GM12878 (cell line): ENCODE measurements at regions not wholly inside any gene's neighbourhood (a gene's known extent, or its start where the extent isn't known, plus 50 kb on each side); places are given as distances from the start of the nearest gene placed in this dataset.

Experiments used
- ATAC-seq: fragments of 200-7000 bp; cut with Tn5 transposase; 3 replicates; pipeline ENCODE4 v1.9.1; 2020; ENCODE audit warnings: mild to moderate bottlenecking, moderate library complexity
- BruUV-seq: library from RNA; stranded (reverse); fragments of 400-500 nt; replicated peaks from 2 replicates; lab custom pipeline; 2021; lab: Mats Ljungman, UMichigan
- CTCF ChIA-PET: fragments of 300-600 bp; sonication (Branson Sonifier 250); formaldehyde crosslinking; extraction: SDS; loops from one replicate; lab custom pipeline; 2021; ENCODE audit warnings: inconsistent platforms; lab: Yijun Ruan, JAX
- POLR2A ChIA-PET: fragments of 350-600 bp; formaldehyde crosslinking; extraction: SDS; loops from one replicate; lab custom pipeline; 2021; ENCODE audit warnings: inconsistent platforms; lab: Charles Lee
- RAD21 ChIA-PET: fragments of 300-600 bp; sonication (Branson Sonifier 250); formaldehyde crosslinking; loops from one replicate; lab custom pipeline; 2023; ENCODE audit warnings: antibody characterized with exemption; ENCODE audit not compliant: unreplicated experiment; lab: Charles Lee
- SMC1A ChIA-PET: fragments of 300-600 bp; sonication (Branson Sonifier 250); formaldehyde crosslinking; loops from one replicate; lab custom pipeline; 2023; ENCODE audit not compliant: unreplicated experiment, uncharacterized antibody; lab: Charles Lee
- DNase-seq: peaks from one replicate; pipeline ENCODE4 v3.0.0-alpha.2; 2011; ENCODE audit warnings: low read depth, low spot score
- FAIRE-seq: peaks from 3 replicates; lab custom pipeline; 2011; peaks lifted over from hg19 to GRCh38; lab: Jason Lieb, UNC
- H2AFZ ChIP-seq: 2 replicates; pipeline ENCODE4 v1.6.0; 2011; ENCODE audit warnings: low read depth, low read length, control low read depth; ENCODE audit not compliant: control insufficient read depth
- H3K27ac ChIP-seq: 2 replicates; pipeline ENCODE4 v1.5.1; 2011; ENCODE audit warnings: control low read depth; ENCODE audit not compliant: control insufficient read depth, insufficient read depth
- H3K27me3 ChIP-seq, 2 experiments: replicated peaks in 1 of 2; 2 replicates each; pipeline versions ENCODE4 v1.6.0 to v1.6.1; 2011; ENCODE audit warnings: low read length in 1 of 2; ENCODE audit not compliant: control insufficient read depth in 2 of 2, insufficient read depth in 2 of 2
- H3K36me3 ChIP-seq, 2 experiments: 2 replicates each; pipeline ENCODE4 v1.5.1; 2011; ENCODE audit warnings: low read length in 1 of 2; ENCODE audit not compliant: control insufficient read depth in 2 of 2, insufficient read depth in 2 of 2
- H3K4me1 ChIP-seq: 2 replicates; pipeline ENCODE4 v1.6.1; 2011; ENCODE audit warnings: mild to moderate bottlenecking, low read length, moderate library complexity, mixed read lengths; ENCODE audit not compliant: control insufficient read depth, insufficient read depth
- H3K4me2 ChIP-seq: 2 replicates; pipeline ENCODE4 v1.6.0; 2011; ENCODE audit warnings: control low read depth; ENCODE audit not compliant: control insufficient read depth, insufficient read depth
- H3K4me3 ChIP-seq: fragments of 200-600 bp; sonication (generic); 2 replicates; pipeline ENCODE4 v1.5.1; 2016
- H3K79me2 ChIP-seq: 2 replicates; pipeline ENCODE4 v1.6.0; 2011; ENCODE audit warnings: low read length; ENCODE audit not compliant: control insufficient read depth, insufficient read depth
- H3K9ac ChIP-seq: 2 replicates; pipeline ENCODE4 v1.8.0; 2011; ENCODE audit warnings: low read length, control low read depth, mixed read lengths; ENCODE audit not compliant: control insufficient read depth, insufficient read depth
- H3K9me3 ChIP-seq: replicated peaks from 3 replicates; pipeline ENCODE4 v1.5.1; 2011; ENCODE audit warnings: mild to moderate bottlenecking, low read length; ENCODE audit not compliant: control insufficient read depth, insufficient read depth
- H4K20me1 ChIP-seq: 2 replicates; pipeline ENCODE4 v1.6.0; 2011; ENCODE audit not compliant: control insufficient read depth, insufficient read depth
- DPF2 ChIP-seq: fragments of 450-650 bp; IDR thresholded peaks from 2 replicates; pipeline ENCODE4 v1.6.1; 2017; ENCODE audit warnings: mild to moderate bottlenecking
- EZH2 ChIP-seq: IDR thresholded peaks from 2 replicates; pipeline ENCODE4 v1.6.1; 2012; ENCODE audit warnings: low read depth, mild to moderate bottlenecking, control low read depth, inconsistent platforms, low read length, borderline replicate concordance; ENCODE audit not compliant: control insufficient read depth
- FOS ChIP-seq: IDR thresholded peaks from 3 replicates; pipeline ENCODE4 v1.6.1; 2011; ENCODE audit warnings: borderline replicate concordance; ENCODE audit not compliant: insufficient read length; ENCODE audit errors: extremely low read depth
- JUND ChIP-seq: IDR thresholded peaks from 2 replicates; pipeline ENCODE4 v1.6.1; 2012; ENCODE audit warnings: low read depth, mild to moderate bottlenecking, low read length, improper control_type of control experiment, moderate library complexity
- RAD51 ChIP-seq: fragments of 450-650 bp; IDR thresholded peaks from 2 replicates; pipeline ENCODE4 v1.6.1; 2016; ENCODE audit warnings: moderate library complexity, mild to moderate bottlenecking, inconsistent platforms
- SMAD5 ChIP-seq: IDR thresholded peaks from 2 replicates; pipeline ENCODE4 v1.6.1; 2016; ENCODE audit warnings: antibody characterized with exemption, low read depth
- TCF3 ChIP-seq: IDR thresholded peaks from 2 replicates; pipeline ENCODE4 v1.6.1; 2012; ENCODE audit warnings: low read depth, mild to moderate bottlenecking, low read length, borderline replicate concordance; ENCODE audit not compliant: insufficient read depth
- ZNF207 ChIP-seq: fragments of 450-650 bp; IDR thresholded peaks from 2 replicates; pipeline ENCODE4 v1.6.1; 2014; ENCODE audit warnings: antibody characterized with exemption, mild to moderate bottlenecking, borderline replicate concordance
- WGBS: methylation state at CpG from one replicate; pipeline ENCODE4 v1.1.6; 2016; ENCODE audit warnings: low lambda C conversion rate; ENCODE audit not compliant: insufficient replicate concordance, insufficient coverage; ENCODE audit errors: missing lambda C conversion rate; 5-methylcytosine and 5-hydroxymethylcytosine counted together
- in situ Hi-C: fragments of 300-500 bp; cut with MboI; formaldehyde crosslinking; loops from 9 replicates; pipeline ENCODE4 v1.14.3; 2018; ENCODE audit warnings: mixed read lengths
- intact Hi-C: fragments of 100-400 bp; cut with micrococcal nuclease; formaldehyde crosslinking; loops from one replicate; pipeline ENCODE4 v1.14.2; 2022; ENCODE audit not compliant: unreplicated experiment
- TF ChIP-seq, protein P1 (sequence below): IDR thresholded peaks from 2 replicates; pipeline ENCODE4 v1.6.1; 2011; ENCODE audit warnings: low read depth, low read length, improper control_type of control experiment, borderline replicate concordance
- TF ChIP-seq, protein P2 (sequence below): fragments of 450-650 bp; IDR thresholded peaks from 2 replicates; pipeline ENCODE4 v1.6.1; 2017; ENCODE audit warnings: borderline replicate concordance
- TF ChIP-seq, protein P3 (sequence below): fragments of 450-650 bp; formaldehyde crosslinking; IDR thresholded peaks from 2 replicates; pipeline ENCODE4 v1.4.0; 2022; ENCODE audit warnings: mild to moderate bottlenecking, moderate library complexity

DNA sequence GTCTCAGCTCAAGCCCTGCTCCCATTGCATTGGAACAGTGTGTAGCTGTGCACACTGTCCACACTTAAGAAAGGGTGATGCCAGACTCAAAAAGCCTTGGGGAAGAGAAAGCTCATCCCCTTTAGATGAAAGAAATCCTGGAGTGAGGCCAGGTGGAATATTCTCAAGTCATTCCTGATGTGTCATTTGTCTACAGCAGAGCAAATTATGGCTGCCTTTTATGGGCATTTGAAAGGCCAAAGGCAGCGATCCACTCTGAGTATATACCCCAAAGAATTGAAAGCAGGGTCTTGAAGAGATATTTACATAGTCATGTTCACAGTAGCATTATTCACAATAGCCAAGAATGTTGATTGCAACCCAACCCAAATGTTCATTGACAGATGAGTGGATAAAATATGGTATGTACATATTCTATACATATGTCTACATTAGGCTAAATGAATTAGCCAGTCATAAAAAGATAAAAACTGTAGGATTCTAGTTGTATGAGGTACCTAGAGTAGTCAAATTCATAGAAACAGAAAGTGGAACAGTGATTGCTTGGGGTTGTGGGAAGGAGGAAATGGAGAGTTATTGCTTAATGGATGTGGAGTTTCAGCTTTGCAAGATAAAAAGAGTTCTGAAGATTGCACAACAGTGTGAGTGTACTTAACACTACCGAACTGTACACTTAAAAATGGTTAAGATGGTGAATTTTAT lies 214.9 kb downstream of the KCNRG start:
- WGBS = 49% methylated on average over 2 of the region's 2 CpGs
- H3K4me2 ChIP-seq = no peak overlapping the region
- no peaks in the 10 kb centered on the region for H3K79me2 ChIP-seq
- ATAC-seq (no peak), DNase-seq (no peak)
- H3K27me3 ChIP-seq = no peaks in the 10 kb centered on the region
- BruUV-seq = no TSS peak
- RAD21 ChIA-PET = no interaction called here
- no peaks in the 10 kb centered on the region for H3K36me3 ChIP-seq
- peaks cover 14% of the 10 kb centered on the region for H3K4me1 ChIP-seq
- no peak for TF ChIP-seq JUND
- no peak for TF ChIP-seq DPF2
- TF ChIP-seq, protein P1, sequence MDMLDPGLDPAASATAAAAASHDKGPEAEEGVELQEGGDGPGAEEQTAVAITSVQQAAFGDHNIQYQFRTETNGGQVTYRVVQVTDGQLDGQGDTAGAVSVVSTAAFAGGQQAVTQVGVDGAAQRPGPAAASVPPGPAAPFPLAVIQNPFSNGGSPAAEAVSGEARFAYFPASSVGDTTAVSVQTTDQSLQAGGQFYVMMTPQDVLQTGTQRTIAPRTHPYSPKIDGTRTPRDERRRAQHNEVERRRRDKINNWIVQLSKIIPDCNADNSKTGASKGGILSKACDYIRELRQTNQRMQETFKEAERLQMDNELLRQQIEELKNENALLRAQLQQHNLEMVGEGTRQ = no peak
- no peak for TF ChIP-seq SMAD5
- no peak for TF ChIP-seq ZNF207
- no peak for TF ChIP-seq FOS
- TF ChIP-seq, protein P2, sequence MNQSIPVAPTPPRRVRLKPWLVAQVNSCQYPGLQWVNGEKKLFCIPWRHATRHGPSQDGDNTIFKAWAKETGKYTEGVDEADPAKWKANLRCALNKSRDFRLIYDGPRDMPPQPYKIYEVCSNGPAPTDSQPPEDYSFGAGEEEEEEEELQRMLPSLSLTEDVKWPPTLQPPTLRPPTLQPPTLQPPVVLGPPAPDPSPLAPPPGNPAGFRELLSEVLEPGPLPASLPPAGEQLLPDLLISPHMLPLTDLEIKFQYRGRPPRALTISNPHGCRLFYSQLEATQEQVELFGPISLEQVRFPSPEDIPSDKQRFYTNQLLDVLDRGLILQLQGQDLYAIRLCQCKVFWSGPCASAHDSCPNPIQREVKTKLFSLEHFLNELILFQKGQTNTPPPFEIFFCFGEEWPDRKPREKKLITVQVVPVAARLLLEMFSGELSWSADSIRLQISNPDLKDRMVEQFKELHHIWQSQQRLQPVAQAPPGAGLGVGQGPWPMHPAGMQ = no peak
- TF ChIP-seq RAD51 = no peak
- TF ChIP-seq, protein P3, sequence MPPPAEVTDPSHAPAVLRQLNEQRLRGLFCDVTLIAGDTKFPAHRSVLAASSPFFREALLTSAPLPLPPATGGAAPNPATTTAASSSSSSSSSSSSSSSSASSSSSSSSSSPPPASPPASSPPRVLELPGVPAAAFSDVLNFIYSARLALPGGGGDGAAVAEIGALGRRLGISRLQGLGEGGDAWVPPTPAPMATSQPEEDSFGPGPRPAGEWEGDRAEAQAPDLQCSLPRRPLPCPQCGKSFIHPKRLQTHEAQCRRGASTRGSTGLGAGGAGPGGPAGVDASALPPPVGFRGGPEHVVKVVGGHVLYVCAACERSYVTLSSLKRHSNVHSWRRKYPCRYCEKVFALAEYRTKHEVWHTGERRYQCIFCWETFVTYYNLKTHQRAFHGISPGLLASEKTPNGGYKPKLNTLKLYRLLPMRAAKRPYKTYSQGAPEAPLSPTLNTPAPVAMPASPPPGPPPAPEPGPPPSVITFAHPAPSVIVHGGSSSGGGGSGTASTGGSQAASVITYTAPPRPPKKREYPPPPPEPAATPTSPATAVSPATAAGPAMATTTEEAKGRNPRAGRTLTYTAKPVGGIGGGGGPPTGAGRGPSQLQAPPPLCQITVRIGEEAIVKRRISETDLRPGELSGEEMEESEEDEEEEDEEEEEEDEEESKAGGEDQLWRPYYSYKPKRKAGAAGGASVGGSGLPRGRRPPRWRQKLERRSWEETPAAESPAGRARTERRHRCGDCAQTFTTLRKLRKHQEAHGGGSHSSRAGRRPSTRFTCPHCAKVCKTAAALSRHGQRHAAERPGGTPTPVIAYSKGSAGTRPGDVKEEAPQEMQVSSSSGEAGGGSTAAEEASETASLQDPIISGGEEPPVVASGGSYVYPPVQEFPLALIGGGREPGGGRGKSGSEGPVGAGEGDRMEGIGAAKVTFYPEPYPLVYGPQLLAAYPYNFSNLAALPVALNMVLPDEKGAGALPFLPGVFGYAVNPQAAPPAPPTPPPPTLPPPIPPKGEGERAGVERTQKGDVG = no peak
- no peak for TF ChIP-seq TCF3
- TF ChIP-seq EZH2 = no peak
- TF ChIP-seq, all 136 proteins: peak for 0
- no peak overlapping the region for H3K27ac ChIP-seq
- ChIA-PET POLR2A (no interaction called here), SMC1A (interaction anchor here (0.9 kb wide), 1 partner anchor 146 kb away, joined by 3 read pairs; no protein-coding TSS in a partner anchor), CTCF (no interaction called here)
- intact Hi-C loops (loop anchor here (10.0 kb wide), 1 partner anchor 1995 kb away; the partner anchor contains the start of gene ITM2B), in situ Hi-C loops (loop anchor here (5.0 kb wide), 1 partner anchor 98 kb away; no protein-coding TSS in a partner anchor)
- H2AFZ ChIP-seq = no peak overlapping the region
- FAIRE-seq = no peak
- no peak overlapping the region for H3K4me3 ChIP-seq
- H4K20me1 ChIP-seq = no peaks in the 10 kb centered on the region
- H3K9me3 ChIP-seq = peaks cover 13% of the 10 kb centered on the region
- H3K9ac ChIP-seq = no peak overlapping the region
